Upper lobe of right lung (tissue), 1 donor: ENCODE measurements at regions not wholly inside any gene's neighbourhood (a gene's known extent, or its start where the extent isn't known, plus 50 kb on each side); places are given as distances from the start of the nearest gene placed in this dataset.

ENCODE experiments used
- ATAC-seq: fragments of 200-7000 bp; cut with Tn5 transposase; one replicate; pipeline ENCODE4 v1.9.1; 2020; ENCODE audit warnings: mild to moderate bottlenecking, moderate library complexity
- DNase-seq: peaks from one replicate; pipeline ENCODE4 v3.0.0-alpha.2; 2020
- H3K27ac ChIP-seq: fragments of 200-600 bp; one replicate; pipeline ENCODE4 v1.8.0; 2022
- H3K27me3 ChIP-seq: fragments of 200-600 bp; one replicate; pipeline ENCODE4 v1.8.0; 2022; ENCODE audit warnings: mild to moderate bottlenecking
- H3K36me3 ChIP-seq: fragments of 200-600 bp; one replicate; pipeline ENCODE4 v1.8.0; 2022
- H3K4me1 ChIP-seq: fragments of 200-600 bp; one replicate; pipeline ENCODE4 v1.8.0; 2022
- H3K4me3 ChIP-seq: fragments of 200-600 bp; one replicate; pipeline ENCODE4 v1.8.0; 2022; ENCODE audit warnings: mild to moderate bottlenecking
- H3K9me3 ChIP-seq: fragments of 200-600 bp; one replicate; pipeline ENCODE4 v1.8.0; 2022
- CTCF ChIP-seq: fragments of 200-600 bp; IDR thresholded peaks from one replicate; pipeline ENCODE4 v1.8.0; 2022; ENCODE audit warnings: antibody characterized with exemption
- intact Hi-C: fragments of 100-400 bp; cut with DNase I; formaldehyde crosslinking; loops from one replicate; pipeline ENCODE4 v1.11.0; 2022
- donor health status: DM: no; HTN: yes; CAD: no; lungs with severe emphysema.

- no peak for ATAC-seq
- intact Hi-C loops = no loop called here
- H3K27ac ChIP-seq = no peak overlapping the region
- no peak for TF ChIP-seq CTCF
- no peak for DNase-seq
- no peaks in the 10 kb centered on the region for H3K9me3 ChIP-seq
- H3K36me3 ChIP-seq = no peaks in the 10 kb centered on the region
- no peaks in the 10 kb centered on the region for H3K27me3 ChIP-seq
- H3K4me1 ChIP-seq = no peaks in the 10 kb centered on the region
- no peak overlapping the region for H3K4me3 ChIP-seq
Observed at GRCh38 chr1:216997831-216998230, 274.6 kb upstream of the ESRRG start.

- Histone ChIP-seq H3K9me3 (no peaks in the 10 kb centered on the region), H3K27me3 (no peaks in the 10 kb centered on the region), H3K36me3 (no peaks in the 10 kb centered on the region), H3K4me1 (no peaks in the 10 kb centered on the region), H3K27ac (no peak overlapping the region), H3K4me3 (no peak overlapping the region)
- intact Hi-C loops = no loop called here
- no peak for DNase-seq
- TF ChIP-seq CTCF = no peak
- no peak for ATAC-seq
Observed at GRCh38 chr1:216997069-216997468, 273.8 kb upstream of the ESRRG start.

- ATAC-seq = no peak
- Histone ChIP-seq H3K4me1 (no peaks in the 10 kb centered on the region), H3K36me3 (no peaks in the 10 kb centered on the region), H3K27me3 (no peaks in the 10 kb centered on the region), H3K4me3 (no peak overlapping the region), H3K9me3 (no peaks in the 10 kb centered on the region), H3K27ac (no peak overlapping the region)
- intact Hi-C loops = no loop called here
- no peak for TF ChIP-seq CTCF
- DNase-seq = no peak
Observed at GRCh38 chr1:216984536-216984935, 261.3 kb upstream of the ESRRG start.

- Histone ChIP-seq H3K4me3 (no peak overlapping the region), H3K27ac (no peak overlapping the region), H3K27me3 (no peaks in the 10 kb centered on the region), H3K9me3 (no peaks in the 10 kb centered on the region), H3K36me3 (no peaks in the 10 kb centered on the region), H3K4me1 (no peaks in the 10 kb centered on the region)
- TF ChIP-seq CTCF = no peak
- ATAC-seq (no peak), DNase-seq (no peak)
- intact Hi-C loops = no loop called here
Observed at GRCh38 chr1:216983823-216984222, 260.6 kb upstream of the ESRRG start.

GRCh38 chr1:216961516-216961915 lies 238.3 kb upstream of the ESRRG start:
- no peaks in the 10 kb centered on the region for H3K36me3 ChIP-seq
- no peaks in the 10 kb centered on the region for H3K4me1 ChIP-seq
- no peak for DNase-seq
- no peaks in the 10 kb centered on the region for H3K9me3 ChIP-seq
- H3K27me3 ChIP-seq = no peaks in the 10 kb centered on the region
- H3K27ac ChIP-seq = no peak overlapping the region
- TF ChIP-seq CTCF = no peak
- ATAC-seq = no peak
- intact Hi-C loops = no loop called here
- H3K4me3 ChIP-seq = no peak overlapping the region

- Histone ChIP-seq H3K4me1 (no peaks in the 10 kb centered on the region), H3K9me3 (no peaks in the 10 kb centered on the region), H3K27me3 (no peaks in the 10 kb centered on the region), H3K27ac (no peak overlapping the region), H3K4me3 (no peak overlapping the region), H3K36me3 (no peaks in the 10 kb centered on the region)
- DNase-seq (no peak), ATAC-seq (no peak)
- no peak for TF ChIP-seq CTCF
- intact Hi-C loops = no loop called here
Observed at GRCh38 chr1:216960716-216961115, 237.5 kb upstream of the ESRRG start.
